ENCODE measurements at regions not wholly inside any gene's neighbourhood (a gene's known extent, or its start where the extent isn't known, plus 50 kb on each side); places are given as distances from the start of the nearest gene placed in this dataset.

- no peak overlapping the region for H3K27ac ChIP-seq
- no peaks in the 10 kb centered on the region for H3K9me3 ChIP-seq (ENCODE audit: severe bottlenecking)
- no peak for DNase-seq
- no peak overlapping the region for H3K4me3 ChIP-seq (ENCODE audit: low read depth, low read length)
- no peaks in the 10 kb centered on the region for H3K27me3 ChIP-seq (ENCODE audit: insufficient read depth, low read depth, severe bottlenecking)
- H3K36me3 ChIP-seq = no peaks in the 10 kb centered on the region
- no peak for TF ChIP-seq CTCF (IDR thresholded peaks at IDR 0.05; ENCODE audit: low read depth, low read length)
Measured at GRCh38 chr10:58894929-58895328, 281.5 kb upstream of the PHYHIPL start.

GRCh38 chr10:58896229-58896628 lies 280.2 kb upstream of the PHYHIPL start:
- Histone ChIP-seq H3K9me3 (ENCODE audit: severe bottlenecking) (no peaks in the 10 kb centered on the region), H3K27me3 (ENCODE audit: insufficient read depth, low read depth, severe bottlenecking) (no peaks in the 10 kb centered on the region), H3K27ac (no peak overlapping the region), H3K36me3 (no peaks in the 10 kb centered on the region), H3K4me3 (ENCODE audit: low read depth, low read length) (no peak overlapping the region)
- no peak for DNase-seq
- TF ChIP-seq CTCF (IDR thresholded peaks at IDR 0.05; ENCODE audit: low read depth, low read length) = no peak

- Histone ChIP-seq H3K27ac (no peak overlapping the region), H3K36me3 (no peaks in the 10 kb centered on the region), H3K4me3 (ENCODE audit: low read depth, low read length) (no peak overlapping the region), H3K27me3 (ENCODE audit: insufficient read depth, low read depth, severe bottlenecking) (no peaks in the 10 kb centered on the region), H3K9me3 (ENCODE audit: severe bottlenecking) (no peaks in the 10 kb centered on the region)
- DNase-seq = no peak
- no peak for TF ChIP-seq CTCF (IDR thresholded peaks at IDR 0.05; ENCODE audit: low read depth, low read length)
Measured at GRCh38 chr10:58897236-58897635, 279.2 kb upstream of the PHYHIPL start.

GRCh38 chr10:58897708-58898107 lies 278.7 kb upstream of the PHYHIPL start:
- H3K36me3 ChIP-seq = no peaks in the 10 kb centered on the region
- no peaks in the 10 kb centered on the region for H3K9me3 ChIP-seq (ENCODE audit: severe bottlenecking)
- H3K27ac ChIP-seq = no peak overlapping the region
- DNase-seq = no peak
- no peak overlapping the region for H3K4me3 ChIP-seq (ENCODE audit: low read depth, low read length)
- no peak for TF ChIP-seq CTCF (IDR thresholded peaks at IDR 0.05; ENCODE audit: low read depth, low read length)
- H3K27me3 ChIP-seq (ENCODE audit: insufficient read depth, low read depth, severe bottlenecking) = no peaks in the 10 kb centered on the region

GRCh38 chr10:58898854-58899573 lies 277.4 kb upstream of the PHYHIPL start:
- H3K4me3 ChIP-seq (ENCODE audit: low read depth, low read length) = no peak overlapping the region
- no peak for DNase-seq

More at GRCh38 chr10:58898854-58899573, 277.4 kb upstream of the PHYHIPL start:
- no peaks in the 10 kb centered on the region for H3K27me3 ChIP-seq (ENCODE audit: insufficient read depth, low read depth, severe bottlenecking)
- no peak overlapping the region for H3K27ac ChIP-seq
- H3K36me3 ChIP-seq = no peaks in the 10 kb centered on the region
- TF ChIP-seq CTCF (IDR thresholded peaks at IDR 0.05; ENCODE audit: low read depth, low read length) = no peak
- no peaks in the 10 kb centered on the region for H3K9me3 ChIP-seq (ENCODE audit: severe bottlenecking)
